Heart left ventricle (tissue), 13 donors: ENCODE measurements at regions not wholly inside any gene's neighbourhood (a gene's known extent, or its start where the extent isn't known, plus 50 kb on each side); places are given as distances from the start of the nearest gene placed in this dataset.
"Not testable (repeated sequence)": the region's sequence is repeated elsewhere in the genome, so short reads cannot be mapped to it uniquely, and the experiment has no call there.

Source experiments
- CTCF ChIP-seq, 12 donors: fragments of 200-600 bp; sonication (generic) in 4 of 12; IDR thresholded peaks; one replicate each; pipeline versions ENCODE4 v1.5.0 to v1.8.0; 2018 to 2022; ENCODE audit warnings: antibody characterized with exemption in 12 of 12, mild to moderate bottlenecking in 5 of 12
- POLR2A ChIP-seq, 2 donors: fragments of 450-650 bp; IDR thresholded peaks; one replicate each; pipeline ENCODE4 v1.6.1; 2017; ENCODE audit warnings: antibody characterized with exemption in 2 of 2, mild to moderate bottlenecking in 2 of 2, moderate library complexity in 2 of 2
- donor health status: ischemic (EF 13 %, LVEDD 7.1; RV severe dilation, severe dysfunction).
- donor health status: DM: no; HTN: yes; CAD: no.
- donor health status: DM: no; HTN: no; CAD: no.
- donor health status: ischemic (EF 25% LVEDD 6.9; RV normal size, moderate dysfunction).
- donor health status: ischemic (EF 25% LVEDD 5.7; RV mildly dilated, moderate dysfunction).
- donor health status: ischemic (EF 35%, LVEDD 5.7; RV mildly dilated, moderate dysfunction).
- donor health status: nonischemic (EF 11% LVEDD 7.7; RV severe dilation, severe dysfunction).
- donor health status: DM: yes; HTN: yes; CAD: no.
- donor health status: PGD.
- donor health status: ischemic (EF 29% LVEDD 5.4; RV normal size, mild dysfunction).
- donor health status: nonischemic (EF 23%, LVEDD 6.1; RV moderate dilation, normal function).

GRCh38 chr2:91497129-91498064 lies 2805.9 kb downstream of the RPIA start:
- TF ChIP-seq CTCF, POLR2A (IDR thresholded peaks at IDR 0.05): not testable (repeated sequence)
